GM12801 (cell line): ENCODE measurements at regions not wholly inside any gene's neighbourhood (a gene's known extent, or its start where the extent isn't known, plus 50 kb on each side); places are given as distances from the start of the nearest gene placed in this dataset.

Experiments used
- TF ChIP-seq, protein P1 (sequence below): IDR thresholded peaks from one replicate; pipeline ENCODE4 v1.5.1; 2011; ENCODE audit warnings: control low read depth; ENCODE audit not compliant: insufficient read length; ENCODE audit errors: extremely low read depth

DNA sequence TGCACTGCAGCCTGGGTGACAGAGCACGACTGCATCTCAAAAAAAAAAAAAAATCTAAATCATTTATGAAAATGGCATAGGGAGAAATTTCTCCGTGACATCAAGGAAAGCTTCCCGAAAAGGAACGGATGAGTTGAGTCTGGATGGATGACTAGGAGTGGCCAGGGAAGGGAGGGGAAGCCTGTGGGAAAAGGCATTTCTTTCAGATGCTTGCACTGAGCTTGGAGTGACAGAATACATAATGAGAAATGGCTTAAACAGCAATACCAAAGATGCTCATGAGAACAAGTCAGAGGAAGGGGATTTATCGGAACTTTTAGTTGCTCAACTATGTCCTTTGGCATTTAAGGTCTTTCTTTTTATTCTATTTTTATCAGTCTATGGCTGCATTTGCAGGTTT is 1369.2 kb upstream of the TMEM132C start:
- TF ChIP-seq, protein P1, sequence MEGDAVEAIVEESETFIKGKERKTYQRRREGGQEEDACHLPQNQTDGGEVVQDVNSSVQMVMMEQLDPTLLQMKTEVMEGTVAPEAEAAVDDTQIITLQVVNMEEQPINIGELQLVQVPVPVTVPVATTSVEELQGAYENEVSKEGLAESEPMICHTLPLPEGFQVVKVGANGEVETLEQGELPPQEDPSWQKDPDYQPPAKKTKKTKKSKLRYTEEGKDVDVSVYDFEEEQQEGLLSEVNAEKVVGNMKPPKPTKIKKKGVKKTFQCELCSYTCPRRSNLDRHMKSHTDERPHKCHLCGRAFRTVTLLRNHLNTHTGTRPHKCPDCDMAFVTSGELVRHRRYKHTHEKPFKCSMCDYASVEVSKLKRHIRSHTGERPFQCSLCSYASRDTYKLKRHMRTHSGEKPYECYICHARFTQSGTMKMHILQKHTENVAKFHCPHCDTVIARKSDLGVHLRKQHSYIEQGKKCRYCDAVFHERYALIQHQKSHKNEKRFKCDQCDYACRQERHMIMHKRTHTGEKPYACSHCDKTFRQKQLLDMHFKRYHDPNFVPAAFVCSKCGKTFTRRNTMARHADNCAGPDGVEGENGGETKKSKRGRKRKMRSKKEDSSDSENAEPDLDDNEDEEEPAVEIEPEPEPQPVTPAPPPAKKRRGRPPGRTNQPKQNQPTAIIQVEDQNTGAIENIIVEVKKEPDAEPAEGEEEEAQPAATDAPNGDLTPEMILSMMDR: no peak

DNA sequence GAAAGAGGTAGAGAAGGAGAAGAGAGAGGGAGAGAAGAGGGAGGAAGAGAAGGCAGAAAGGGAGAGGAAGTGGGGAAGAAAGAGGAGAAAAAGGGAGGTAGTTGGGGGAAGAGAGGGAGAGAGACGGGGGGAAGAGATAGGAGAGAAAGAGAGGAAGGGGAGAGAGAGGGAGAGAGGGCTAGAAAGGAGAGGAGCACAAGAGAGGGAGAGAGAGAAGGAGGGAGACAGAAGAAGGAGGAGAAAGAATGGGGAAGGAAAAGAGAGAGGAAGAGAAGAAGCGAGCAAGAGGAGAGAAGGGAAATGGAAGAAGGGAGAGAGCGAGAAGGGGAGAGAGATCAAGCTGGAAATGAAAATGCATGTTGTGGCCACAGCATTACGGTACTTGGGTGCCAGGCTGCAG is 1368.4 kb upstream of the TMEM132C start:
- TF ChIP-seq, protein P1: no peak

DNA sequence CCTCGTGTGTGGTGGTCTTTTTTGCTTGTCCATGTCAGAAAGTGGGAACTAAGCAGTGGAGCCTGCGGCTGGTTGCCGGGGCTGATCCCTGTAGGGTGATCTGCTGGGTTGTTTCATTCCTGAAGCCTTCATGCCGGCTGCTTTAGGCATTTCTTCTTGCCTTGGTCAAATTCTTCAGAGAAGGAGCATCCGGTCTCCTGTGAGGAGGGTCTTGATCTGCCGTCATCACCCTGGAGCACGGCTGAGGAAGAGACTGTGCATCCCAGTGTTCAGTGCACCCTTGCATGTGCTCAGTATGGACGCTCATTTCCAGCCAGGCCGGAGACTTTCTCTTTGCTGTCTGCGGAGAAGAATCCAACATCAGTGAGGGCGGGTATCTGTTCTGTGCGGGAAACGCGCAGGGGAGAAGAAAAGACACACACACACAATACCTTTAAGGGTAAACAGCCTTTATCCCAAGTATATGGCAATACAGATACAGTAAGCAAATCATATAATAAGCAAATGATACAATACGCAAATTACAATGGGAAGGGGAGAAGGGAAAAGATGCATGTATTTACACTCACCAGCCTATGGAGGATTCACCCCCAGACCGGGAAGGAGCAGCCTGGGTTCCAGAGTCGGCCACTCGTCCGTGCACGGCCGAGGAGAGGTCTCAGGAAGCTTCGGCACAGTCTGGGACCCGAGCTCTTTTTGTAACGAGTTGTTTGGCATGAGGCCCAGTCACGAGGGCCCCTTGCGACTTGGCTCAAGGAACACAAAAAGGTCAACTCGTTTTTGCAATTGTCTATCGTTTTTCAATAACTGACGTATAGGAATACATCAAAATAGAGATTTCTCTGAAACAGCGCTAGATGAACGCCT is 1366.8 kb upstream of the TMEM132C start:
- TF ChIP-seq, protein P1: no peak

DNA sequence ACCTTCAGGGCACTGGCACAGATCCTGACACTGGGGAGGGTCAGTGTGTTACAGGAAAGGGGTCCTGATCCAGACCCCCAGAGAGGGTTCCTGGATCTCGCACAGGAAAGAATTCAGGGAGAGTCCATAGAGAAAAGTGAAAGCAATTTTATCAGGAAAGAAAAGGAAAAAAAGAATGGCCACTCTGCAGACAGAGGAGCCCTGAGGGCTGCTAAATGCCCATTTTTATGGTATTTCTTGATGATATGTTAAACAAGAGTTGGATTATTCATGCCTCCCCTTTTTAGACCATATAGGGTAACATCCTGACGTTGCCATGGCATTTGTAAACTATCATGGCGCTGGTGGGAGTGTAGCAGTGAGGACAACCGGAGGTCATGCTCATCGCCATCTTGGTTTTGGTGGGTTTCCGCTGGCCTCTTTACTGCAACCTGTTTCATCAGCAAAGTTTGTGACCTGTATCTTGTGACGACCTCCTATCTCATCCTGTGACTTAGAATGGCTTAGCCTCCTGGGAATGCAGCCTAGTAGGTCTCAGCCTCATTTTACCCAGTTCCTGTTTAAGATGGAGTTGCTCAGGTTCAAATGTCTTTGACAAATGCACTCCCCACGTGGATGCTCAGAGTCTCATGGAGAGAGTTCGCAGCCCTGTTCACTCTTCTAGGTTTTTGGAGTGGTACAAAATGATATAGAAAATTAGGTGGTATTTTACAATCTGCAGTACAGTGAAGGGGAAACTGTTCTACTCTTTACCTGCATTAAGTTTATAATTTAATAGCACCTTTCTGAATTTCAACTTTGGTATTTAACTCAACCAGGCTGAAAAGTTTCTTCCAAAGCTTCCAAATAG is 1363.7 kb upstream of the TMEM132C start:
- TF ChIP-seq, protein P1: no peak

DNA sequence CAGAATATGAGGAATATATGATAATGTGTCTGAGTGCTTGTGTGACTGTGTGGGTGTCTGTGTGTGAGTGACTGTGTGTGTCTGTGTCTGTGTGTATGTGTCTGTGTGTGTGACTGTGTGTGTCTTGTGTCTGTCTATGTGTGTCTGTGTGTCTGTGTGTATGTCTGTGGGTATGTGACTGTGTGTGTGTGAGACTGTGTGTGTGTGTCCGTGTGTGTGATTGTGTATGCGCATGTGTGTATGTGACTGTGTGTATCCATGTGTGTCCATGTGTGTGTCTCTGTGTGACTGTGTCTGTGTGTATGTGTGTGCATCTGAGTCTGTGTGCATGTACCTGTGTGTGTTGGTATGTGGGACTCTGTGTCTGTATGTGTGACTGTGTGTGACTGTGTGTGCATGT is 1361.2 kb upstream of the TMEM132C start:
- TF ChIP-seq, protein P1: no peak

DNA sequence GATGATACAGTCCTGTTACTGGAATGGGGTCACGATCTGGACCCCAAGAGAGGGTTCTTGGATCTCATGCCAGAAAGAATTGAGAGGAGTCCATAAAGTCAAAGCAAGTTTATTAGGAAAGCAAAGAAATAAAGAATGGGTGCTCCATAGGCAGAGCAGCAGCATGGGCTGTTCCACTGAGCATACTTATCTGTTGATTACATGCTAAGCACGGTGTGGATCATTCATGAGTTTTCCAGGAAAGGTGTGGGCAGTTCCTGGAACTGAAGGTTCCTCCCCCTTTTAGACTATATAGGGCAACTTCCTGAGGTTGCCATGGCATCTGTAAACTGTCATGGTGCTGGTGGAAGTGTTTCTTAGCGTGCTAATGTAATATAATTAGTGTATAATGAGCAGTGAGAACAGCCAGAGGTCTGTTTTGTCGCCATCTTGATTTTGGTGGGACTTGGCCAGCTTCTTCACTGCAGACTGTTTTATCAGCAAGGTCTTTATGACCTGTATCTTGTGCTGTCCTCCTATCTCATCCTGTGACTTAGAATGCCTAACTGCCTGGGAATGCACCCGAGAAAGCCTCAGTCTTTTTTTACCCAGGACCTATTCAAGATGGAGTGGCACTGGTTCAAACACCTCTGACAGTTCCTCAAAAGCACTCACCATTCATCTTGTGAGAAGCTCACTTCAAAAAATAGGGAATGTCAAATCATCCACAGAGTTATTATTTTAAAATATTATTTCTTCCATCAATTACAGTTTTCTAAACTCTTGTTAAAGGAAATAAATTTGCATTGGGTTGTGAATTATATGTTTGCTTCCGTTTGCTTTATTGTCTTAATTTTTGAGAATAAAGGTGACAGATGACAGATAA is 1358.8 kb upstream of the TMEM132C start:
- TF ChIP-seq, protein P1: no peak

DNA sequence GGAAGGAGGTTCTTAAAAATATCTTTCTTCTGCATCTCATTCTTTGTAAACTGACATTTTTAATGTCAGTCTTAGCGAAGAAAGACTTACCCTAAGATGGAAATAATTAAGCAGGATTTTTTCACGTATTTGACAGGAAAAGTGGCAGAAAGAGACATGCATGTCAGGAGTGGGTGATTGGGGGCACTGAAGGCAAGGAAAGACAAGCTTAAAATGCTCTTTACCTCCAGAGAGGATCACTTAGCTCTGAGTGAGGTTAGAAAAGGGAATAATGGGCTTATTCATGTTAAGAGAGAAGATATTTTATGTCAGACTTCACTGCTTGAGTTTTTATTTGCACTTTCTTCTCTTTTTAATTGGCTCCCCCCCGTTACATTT is 1358.2 kb upstream of the TMEM132C start:
- TF ChIP-seq, protein P1: no peak
